Neural cell (in vitro differentiated cells): ENCODE measurements at regions not wholly inside any gene's neighbourhood (a gene's known extent, or its start where the extent isn't known, plus 50 kb on each side); places are given as distances from the start of the nearest gene placed in this dataset.

Experiments
- H2AFZ ChIP-seq: fragments of 200-600, 300-800 bp; sonication (generic), shearing (Covaris generic); 2 replicates; pipeline ENCODE4 v1.6.0; 2014; ENCODE audit warnings: low read depth, mild to moderate bottlenecking, antibody characterized with exemption, low read length, moderate library complexity
- H3F3A ChIP-seq: fragments of 200-600 bp; shearing (Covaris generic); 2 replicates; pipeline ENCODE4 v1.6.1; 2016; ENCODE audit warnings: mild to moderate bottlenecking, moderate library complexity, mixed read lengths, antibody characterized with exemption, low read length; ENCODE audit not compliant: insufficient read depth, poor library complexity, severe bottlenecking
- H3K27ac ChIP-seq: fragments of 200-600, 300-800 bp; sonication (generic), shearing (Covaris generic); 2 replicates; pipeline ENCODE4 v1.5.1; 2014; ENCODE audit warnings: mild to moderate bottlenecking, low read length, moderate library complexity
- H3K27me3 ChIP-seq: fragments of 300-800, 200-600 bp; sonication (generic), shearing (Covaris generic); 2 replicates; pipeline ENCODE4 v1.6.0; 2014; ENCODE audit warnings: mild to moderate bottlenecking, low read depth, low read length, moderate library complexity; ENCODE audit not compliant: insufficient read depth
- H3K36me3 ChIP-seq: fragments of 300-800, 200-600 bp; sonication (generic), shearing (Covaris generic); 2 replicates; pipeline ENCODE4 v1.5.1; 2014; ENCODE audit warnings: mild to moderate bottlenecking, antibody characterized with exemption, low read length, moderate library complexity; ENCODE audit not compliant: insufficient read depth
- H3K4me2 ChIP-seq: fragments of 300-800, 200-600 bp; sonication (generic), shearing (Covaris generic); 2 replicates; pipeline ENCODE4 v1.6.0; 2014; ENCODE audit warnings: mild to moderate bottlenecking, low read length
- H3K4me3 ChIP-seq: fragments of 300-800, 200-600 bp; sonication (generic), shearing (Covaris generic); 2 replicates; pipeline ENCODE4 v1.5.1; 2014; ENCODE audit warnings: mild to moderate bottlenecking, low read length, moderate library complexity
- H3K79me2 ChIP-seq: fragments of 200-600 bp; shearing (Covaris generic); replicated peaks from 2 replicates; pipeline ENCODE4 v1.6.0; 2014; ENCODE audit warnings: mild to moderate bottlenecking, low read length, moderate library complexity; ENCODE audit not compliant: insufficient read depth
- H3K9ac ChIP-seq: fragments of 300-800, 200-600 bp; sonication (generic), shearing (Covaris generic); 2 replicates; pipeline ENCODE4 v1.6.1; 2016; ENCODE audit warnings: mild to moderate bottlenecking, low read length, mixed read lengths
- H3K9me2 ChIP-seq: fragments of 200-600 bp; shearing (Covaris generic); 2 replicates; pipeline ENCODE4 v1.6.1; 2016; ENCODE audit warnings: mild to moderate bottlenecking, low read length, mixed read lengths; ENCODE audit not compliant: insufficient read depth
- H3K9me3 ChIP-seq: fragments of 200-600, 300-800 bp; sonication (generic), shearing (Covaris generic); 2 replicates; pipeline ENCODE4 v1.6.1; 2016; ENCODE audit warnings: mild to moderate bottlenecking, mixed run types, low read length, moderate library complexity, mixed read lengths
- H4K20me1 ChIP-seq: fragments of 200-600 bp; shearing (Covaris generic); 2 replicates; pipeline ENCODE4 v1.6.1; 2016; ENCODE audit warnings: mild to moderate bottlenecking, mixed run types; ENCODE audit not compliant: insufficient read depth
- EP300 ChIP-seq: fragments of 450-650 bp; conservative IDR thresholded peaks from 2 replicates; pipeline ENCODE4 v1.6.1; 2014; ENCODE audit warnings: antibody characterized with exemption, mild to moderate bottlenecking, moderate library complexity; ENCODE audit not compliant: poor library complexity, severe bottlenecking
- EZH2 ChIP-seq: fragments of 200-600, 300-800 bp; shearing (Covaris generic), sonication (generic); IDR thresholded peaks from 2 replicates; pipeline ENCODE4 v1.6.1; 2014; ENCODE audit warnings: antibody characterized with exemption, low read length, borderline replicate concordance, mild to moderate bottlenecking; ENCODE audit not compliant: insufficient read depth, poor library complexity, severe bottlenecking
- MXI1 ChIP-seq: fragments of 450-650 bp; conservative IDR thresholded peaks from 2 replicates; pipeline ENCODE4 v1.6.1; 2014; ENCODE audit warnings: antibody characterized with exemption, mild to moderate bottlenecking; ENCODE audit not compliant: poor library complexity, severe bottlenecking
- POLR2AphosphoS5 ChIP-seq: IDR thresholded peaks from 2 replicates; pipeline ENCODE4 v1.6.1; 2012
- RAD21 ChIP-seq: fragments of 450-650 bp; conservative IDR thresholded peaks from 2 replicates; pipeline ENCODE4 v1.6.1; 2014; ENCODE audit warnings: antibody characterized with exemption, mild to moderate bottlenecking, moderate library complexity
- REST ChIP-seq: IDR thresholded peaks from 2 replicates; pipeline ENCODE4 v1.6.1; 2012; ENCODE audit warnings: borderline replicate concordance
- SMC3 ChIP-seq: fragments of 450-650 bp; conservative IDR thresholded peaks from 2 replicates; pipeline ENCODE4 v1.6.1; 2014; ENCODE audit warnings: antibody characterized with exemption, mild to moderate bottlenecking, moderate library complexity; ENCODE audit not compliant: poor library complexity
- TAF1 ChIP-seq: IDR thresholded peaks from 2 replicates; pipeline ENCODE4 v1.6.1; 2012; ENCODE audit warnings: low read depth
- TF ChIP-seq, protein P1 (sequence below): fragments of 450-650 bp; IDR thresholded peaks from 2 replicates; pipeline ENCODE4 v1.5.1; 2014; ENCODE audit warnings: antibody characterized with exemption, mild to moderate bottlenecking, moderate library complexity; ENCODE audit not compliant: poor library complexity, severe bottlenecking

DNA sequence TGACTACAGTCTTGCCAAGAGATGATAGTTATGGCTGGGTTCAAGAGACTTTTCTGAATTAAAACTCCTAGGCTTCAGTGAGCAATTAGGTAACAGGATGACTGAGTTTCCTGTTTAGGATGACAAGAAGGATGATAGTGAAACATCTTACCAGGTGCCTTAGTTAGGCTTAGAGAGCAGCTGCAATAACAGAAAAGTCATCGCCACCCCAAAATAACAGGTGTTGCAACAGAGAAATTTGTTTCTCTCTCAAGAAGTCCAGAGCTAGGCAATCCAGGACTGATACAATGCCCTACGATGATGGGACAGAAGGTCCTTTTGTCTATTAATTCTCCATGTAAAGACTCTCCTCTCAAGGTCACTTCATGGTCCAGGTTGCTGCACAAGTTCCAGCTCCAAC, 361.8 kb downstream of the CAAP1 start:
- no peak overlapping the region for H3K27ac ChIP-seq
- H3F3A ChIP-seq = no peaks in the 10 kb centered on the region
- H3K9ac ChIP-seq = no peak overlapping the region
- no peaks in the 10 kb centered on the region for H3K79me2 ChIP-seq
- no peaks in the 10 kb centered on the region for H4K20me1 ChIP-seq
- H3K9me2 ChIP-seq = no peaks in the 10 kb centered on the region
- H2AFZ ChIP-seq = no peak overlapping the region
- no peak overlapping the region for H3K4me3 ChIP-seq
- no peak overlapping the region for H3K4me2 ChIP-seq
- no peaks in the 10 kb centered on the region for H3K27me3 ChIP-seq
- TF ChIP-seq REST (no peak), EZH2 (no peak), TAF1 (no peak), SMC3 (no peak), EP300 (no peak), MXI1 (no peak), POLR2AphosphoS5 (no peak)
- TF ChIP-seq, protein P1, sequence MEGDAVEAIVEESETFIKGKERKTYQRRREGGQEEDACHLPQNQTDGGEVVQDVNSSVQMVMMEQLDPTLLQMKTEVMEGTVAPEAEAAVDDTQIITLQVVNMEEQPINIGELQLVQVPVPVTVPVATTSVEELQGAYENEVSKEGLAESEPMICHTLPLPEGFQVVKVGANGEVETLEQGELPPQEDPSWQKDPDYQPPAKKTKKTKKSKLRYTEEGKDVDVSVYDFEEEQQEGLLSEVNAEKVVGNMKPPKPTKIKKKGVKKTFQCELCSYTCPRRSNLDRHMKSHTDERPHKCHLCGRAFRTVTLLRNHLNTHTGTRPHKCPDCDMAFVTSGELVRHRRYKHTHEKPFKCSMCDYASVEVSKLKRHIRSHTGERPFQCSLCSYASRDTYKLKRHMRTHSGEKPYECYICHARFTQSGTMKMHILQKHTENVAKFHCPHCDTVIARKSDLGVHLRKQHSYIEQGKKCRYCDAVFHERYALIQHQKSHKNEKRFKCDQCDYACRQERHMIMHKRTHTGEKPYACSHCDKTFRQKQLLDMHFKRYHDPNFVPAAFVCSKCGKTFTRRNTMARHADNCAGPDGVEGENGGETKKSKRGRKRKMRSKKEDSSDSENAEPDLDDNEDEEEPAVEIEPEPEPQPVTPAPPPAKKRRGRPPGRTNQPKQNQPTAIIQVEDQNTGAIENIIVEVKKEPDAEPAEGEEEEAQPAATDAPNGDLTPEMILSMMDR = no peak
- no peaks in the 10 kb centered on the region for H3K36me3 ChIP-seq
- H3K9me3 ChIP-seq = no peaks in the 10 kb centered on the region

- Histone ChIP-seq H3K27ac (no peak overlapping the region), H3K4me2 (no peak overlapping the region), H3K27me3 (no peaks in the 10 kb centered on the region), H3K79me2 (no peaks in the 10 kb centered on the region), H3K4me3 (no peak overlapping the region), H4K20me1 (no peaks in the 10 kb centered on the region), H3F3A (no peaks in the 10 kb centered on the region), H2AFZ (no peak overlapping the region), H3K9me2 (no peaks in the 10 kb centered on the region), H3K9me3 (no peaks in the 10 kb centered on the region), H3K36me3 (no peaks in the 10 kb centered on the region), H3K9ac (no peak overlapping the region)
- TF ChIP-seq RAD21 (no peak), SMC3 (no peak), REST (no peak), EZH2 (no peak), POLR2AphosphoS5 (no peak), MXI1 (no peak), EP300 (no peak), TAF1 (no peak)
- TF ChIP-seq, protein P1 = no peak
These were observed 364.7 kb downstream of the CAAP1 start for GRCh38 chr9:26527931-26528330.
